Hepatocyte (in vitro differentiated cells): ENCODE measurements at regions not wholly inside any gene's neighbourhood (a gene's known extent, or its start where the extent isn't known, plus 50 kb on each side); places are given as distances from the start of the nearest gene placed in this dataset.

Experiments
- EZH2phosphoT487 ChIP-seq: fragments of 200-600 bp; sonication (generic); IDR thresholded peaks from one replicate; pipeline ENCODE4 v1.6.1; 2018; ENCODE audit warnings: antibody characterized with exemption, mild to moderate bottlenecking, low read depth, moderate library complexity; ENCODE audit not compliant: unreplicated experiment, severe bottlenecking
- TF ChIP-seq, protein P1 (sequence below): fragments of 200-600 bp; sonication (generic); IDR thresholded peaks from 2 replicates; pipeline ENCODE4 v1.5.1; 2016; ENCODE audit warnings: antibody characterized with exemption, mild to moderate bottlenecking; ENCODE audit not compliant: poor library complexity

DNA sequence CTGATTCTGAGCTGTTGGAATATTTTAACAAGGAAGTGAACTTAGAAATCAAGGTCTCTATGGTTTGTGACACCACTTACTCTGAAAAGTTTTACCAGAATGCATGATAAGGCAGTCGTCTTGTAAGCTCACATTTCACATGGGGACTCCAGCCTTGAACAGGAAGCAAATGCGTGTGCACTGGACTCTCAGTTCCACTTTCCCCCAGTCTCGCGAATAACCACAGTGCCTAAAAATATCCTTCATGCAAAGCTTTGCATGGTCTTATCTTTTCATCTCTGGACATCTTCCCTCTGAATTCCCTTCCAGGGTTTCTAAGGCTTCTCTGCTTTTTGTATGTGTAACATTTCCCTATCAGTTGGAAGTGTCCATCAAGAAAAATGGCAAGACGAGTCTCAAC is 581.8 kb downstream of the NLGN4X start:
- TF ChIP-seq, protein P1, sequence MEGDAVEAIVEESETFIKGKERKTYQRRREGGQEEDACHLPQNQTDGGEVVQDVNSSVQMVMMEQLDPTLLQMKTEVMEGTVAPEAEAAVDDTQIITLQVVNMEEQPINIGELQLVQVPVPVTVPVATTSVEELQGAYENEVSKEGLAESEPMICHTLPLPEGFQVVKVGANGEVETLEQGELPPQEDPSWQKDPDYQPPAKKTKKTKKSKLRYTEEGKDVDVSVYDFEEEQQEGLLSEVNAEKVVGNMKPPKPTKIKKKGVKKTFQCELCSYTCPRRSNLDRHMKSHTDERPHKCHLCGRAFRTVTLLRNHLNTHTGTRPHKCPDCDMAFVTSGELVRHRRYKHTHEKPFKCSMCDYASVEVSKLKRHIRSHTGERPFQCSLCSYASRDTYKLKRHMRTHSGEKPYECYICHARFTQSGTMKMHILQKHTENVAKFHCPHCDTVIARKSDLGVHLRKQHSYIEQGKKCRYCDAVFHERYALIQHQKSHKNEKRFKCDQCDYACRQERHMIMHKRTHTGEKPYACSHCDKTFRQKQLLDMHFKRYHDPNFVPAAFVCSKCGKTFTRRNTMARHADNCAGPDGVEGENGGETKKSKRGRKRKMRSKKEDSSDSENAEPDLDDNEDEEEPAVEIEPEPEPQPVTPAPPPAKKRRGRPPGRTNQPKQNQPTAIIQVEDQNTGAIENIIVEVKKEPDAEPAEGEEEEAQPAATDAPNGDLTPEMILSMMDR = no peak
- TF ChIP-seq EZH2phosphoT487 = no peak
